HG03095 (cell line): ENCODE measurements at regions not wholly inside any gene's neighbourhood (a gene's known extent, or its start where the extent isn't known, plus 50 kb on each side); places are given as distances from the start of the nearest gene placed in this dataset.
"Not testable (repeated sequence)": the region's sequence is repeated elsewhere in the genome, so short reads cannot be mapped to it uniquely, and the experiment has no call there.

Source experiments
- ATAC-seq: cut with Tn5 transposase; IDR thresholded peaks from one replicate; pipeline ENCODE4 v1.9.1; 2021; ENCODE audit warnings: moderate library complexity; ENCODE audit not compliant: unreplicated experiment

GRCh38 chr5:158606233-158606632, 493.5 kb downstream of the EBF1 start:
- no peak for ATAC-seq

- no peak for ATAC-seq
Observed at GRCh38 chr5:158602981-158603380, 496.7 kb downstream of the EBF1 start.

GRCh38 chr5:158601118-158601517, 498.6 kb downstream of the EBF1 start:
- ATAC-seq: no peak

- no peak for ATAC-seq
Observed at GRCh38 chr5:158600679-158601078, 499.0 kb downstream of the EBF1 start.

GRCh38 chr5:158599157-158599556, 500.6 kb downstream of the EBF1 start:
- ATAC-seq: no peak

GRCh38 chr5:158594595-158595242, 505.0 kb downstream of the EBF1 start:
- ATAC-seq: no peak

GRCh38 chr5:158593925-158594324, 505.8 kb downstream of the EBF1 start:
- no peak for ATAC-seq

GRCh38 chr5:158591301-158591863, 508.3 kb downstream of the EBF1 start:
- ATAC-seq: no peak

- ATAC-seq: no peak
Observed at GRCh38 chr5:158590746-158591300, 508.9 kb downstream of the EBF1 start.

- no peak for ATAC-seq
Observed at GRCh38 chr5:158589939-158590338, 509.8 kb downstream of the EBF1 start.

GRCh38 chr5:158588617-158589016, 511.1 kb downstream of the EBF1 start:
- no peak for ATAC-seq

- no peak for ATAC-seq
Observed at GRCh38 chr5:158586054-158586453, 513.7 kb downstream of the EBF1 start.

GRCh38 chr5:158582669-158583068, 517.0 kb downstream of the EBF1 start:
- ATAC-seq: not testable (repeated sequence)

GRCh38 chr5:158573829-158574228, 525.9 kb downstream of the EBF1 start:
- no peak for ATAC-seq

- no peak for ATAC-seq
Observed at GRCh38 chr5:158570502-158570901, 529.2 kb downstream of the EBF1 start.

- ATAC-seq: no peak
Observed at GRCh38 chr5:158569534-158569933, 530.2 kb downstream of the EBF1 start.

- no peak for ATAC-seq
Observed at GRCh38 chr5:158565017-158565789, 534.5 kb downstream of the EBF1 start.

- no peak for ATAC-seq
Observed at GRCh38 chr5:158563760-158564390, 535.8 kb downstream of the EBF1 start.

- ATAC-seq: no peak
Observed at GRCh38 chr5:158561562-158562190, 538.0 kb downstream of the EBF1 start.

- peak; percentile 91 for ATAC-seq
Observed at GRCh38 chr5:158560170-158560569, 539.5 kb downstream of the EBF1 start.

GRCh38 chr5:158559643-158560042, 540.1 kb downstream of the EBF1 start:
- ATAC-seq: peak; percentile 51
